ENCODE measurements at regions not wholly inside any gene's neighbourhood (a gene's known extent, or its start where the extent isn't known, plus 50 kb on each side); places are given as distances from the start of the nearest gene placed in this dataset.
"Not testable (repeated sequence)": the region's sequence is repeated elsewhere in the genome, so short reads cannot be mapped to it uniquely, and the experiment has no call there.

DNA sequence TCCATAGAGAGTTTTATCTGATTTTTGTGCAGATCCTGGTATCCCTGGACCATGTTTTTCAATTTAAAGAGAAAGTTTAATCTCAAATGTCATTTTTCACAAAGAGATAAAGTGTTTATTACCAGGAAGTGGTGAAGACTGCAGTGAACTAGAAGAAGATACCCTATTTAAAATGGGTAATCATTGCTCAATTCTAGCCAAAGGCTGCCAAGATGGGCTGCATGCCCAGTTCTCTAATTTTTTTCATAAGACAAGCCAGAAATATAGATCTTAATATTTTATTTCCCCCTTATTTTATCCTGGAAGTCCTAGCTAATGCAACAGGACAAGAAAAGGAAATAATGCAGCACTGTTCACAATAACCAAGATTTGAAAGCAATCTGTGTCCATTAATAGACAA is 343.5 kb downstream of the PCNX1 start:
- Histone ChIP-seq H3K27ac (ENCODE audit: low read depth, low read length, poor library complexity, severe bottlenecking) (no peak overlapping the region), H2AFZ (ENCODE audit: low read length) (no peak overlapping the region), H3K27me3 (ENCODE audit: insufficient read depth, low read length) (no peaks in the 10 kb centered on the region), H3K4me2 (ENCODE audit: low read length) (no peak overlapping the region), H3K9ac (ENCODE audit: low read length) (no peak overlapping the region), H3F3A (ENCODE audit: insufficient read depth, low read length) (no peaks in the 10 kb centered on the region), H3K79me2 (ENCODE audit: insufficient read depth, low read length) (no peaks in the 10 kb centered on the region), H3K4me3 (ENCODE audit: low read depth, low read length, poor library complexity, severe bottlenecking) (no peak overlapping the region), H3K9me2 (ENCODE audit: low read depth, low read length) (no peaks in the 10 kb centered on the region), H3K4me1 (ENCODE audit: insufficient read depth, low read length, severe bottlenecking) (no peaks in the 10 kb centered on the region), H3K9me3 (ENCODE audit: low read length) (no peaks in the 10 kb centered on the region), H4K20me1 (ENCODE audit: insufficient read depth, low read length) (no peaks in the 10 kb centered on the region), H3K36me3 (ENCODE audit: insufficient read depth, low read length) (no peaks in the 10 kb centered on the region)
- TF ChIP-seq CTCF (IDR thresholded peaks at IDR 0.05; ENCODE audit: low read length), result no peak
- TF ChIP-seq EZH2 (IDR thresholded peaks at IDR 0.05; ENCODE audit: borderline replicate concordance, low read length), result no peak

DNA sequence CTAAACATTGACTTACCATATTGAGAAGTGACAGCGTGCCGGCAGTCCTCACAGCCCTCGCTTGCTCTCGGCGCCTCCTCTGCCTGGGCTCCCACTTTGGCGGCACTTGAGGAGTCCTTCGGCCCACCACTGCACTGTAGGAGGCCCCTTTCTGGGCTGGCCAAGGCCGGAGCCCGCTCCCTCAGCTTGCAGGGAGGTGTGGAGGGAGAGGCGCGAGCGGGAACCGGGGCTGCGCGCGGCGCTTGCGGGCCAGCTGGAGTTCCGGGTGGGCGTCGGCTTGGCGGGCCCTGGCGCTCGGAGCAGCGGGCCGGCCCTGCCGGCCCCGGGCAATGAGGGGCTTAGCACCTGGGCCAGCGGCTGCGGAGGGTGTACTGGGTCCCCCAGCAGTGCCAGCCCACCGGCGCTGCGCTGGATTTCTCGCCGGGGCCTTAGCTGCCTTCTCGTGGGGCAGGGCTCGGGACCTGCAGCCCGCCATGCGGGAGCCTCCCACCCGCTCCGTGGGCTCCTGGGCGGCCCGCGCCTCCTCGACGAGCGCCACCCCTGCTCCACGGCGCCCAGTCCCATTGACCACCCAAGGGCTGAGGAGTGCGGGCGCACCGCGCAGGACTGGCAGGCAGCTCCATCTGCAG is 346.9 kb downstream of the PCNX1 start:
- not testable (repeated sequence) for H3K4me3 ChIP-seq (ENCODE audit: low read depth, low read length, poor library complexity, severe bottlenecking); H3K4me2 ChIP-seq (ENCODE audit: low read length); H3K9ac ChIP-seq (ENCODE audit: low read length); H3K9me2 ChIP-seq (ENCODE audit: low read depth, low read length); H3K27ac ChIP-seq (ENCODE audit: low read depth, low read length, poor library complexity, severe bottlenecking); H3K79me2 ChIP-seq (ENCODE audit: insufficient read depth, low read length); H3K9me3 ChIP-seq (ENCODE audit: low read length); H3F3A ChIP-seq (ENCODE audit: insufficient read depth, low read length); H3K4me1 ChIP-seq (ENCODE audit: insufficient read depth, low read length, severe bottlenecking); H3K27me3 ChIP-seq (ENCODE audit: insufficient read depth, low read length); H2AFZ ChIP-seq (ENCODE audit: low read length); H3K36me3 ChIP-seq (ENCODE audit: insufficient read depth, low read length); H4K20me1 ChIP-seq (ENCODE audit: insufficient read depth, low read length)

- TF ChIP-seq EZH2 (IDR thresholded peaks at IDR 0.05; ENCODE audit: borderline replicate concordance, low read length) (no peak), CTCF (IDR thresholded peaks at IDR 0.05; ENCODE audit: low read length) (no peak)
- Histone ChIP-seq H2AFZ (ENCODE audit: low read length) (no peak overlapping the region), H3K9me3 (ENCODE audit: low read length) (0 out of 2 replicates have a peak, but pooled peaks cover 12% of the 10 kb centered on the region), H3K4me2 (ENCODE audit: low read length) (no peak overlapping the region), H3K36me3 (ENCODE audit: insufficient read depth, low read length) (no peaks in the 10 kb centered on the region), H4K20me1 (ENCODE audit: insufficient read depth, low read length) (no peaks in the 10 kb centered on the region), H3K9ac (ENCODE audit: low read length) (no peak overlapping the region), H3K27ac (ENCODE audit: low read depth, low read length, poor library complexity, severe bottlenecking) (no peak overlapping the region), H3K79me2 (ENCODE audit: insufficient read depth, low read length) (no peaks in the 10 kb centered on the region), H3F3A (ENCODE audit: insufficient read depth, low read length) (no peaks in the 10 kb centered on the region), H3K27me3 (ENCODE audit: insufficient read depth, low read length) (no peaks in the 10 kb centered on the region), H3K4me3 (ENCODE audit: low read depth, low read length, poor library complexity, severe bottlenecking) (no peak overlapping the region), H3K9me2 (ENCODE audit: low read depth, low read length) (no peaks in the 10 kb centered on the region), H3K4me1 (ENCODE audit: insufficient read depth, low read length, severe bottlenecking) (no peaks in the 10 kb centered on the region)
Measured at GRCh38 chr14:71261206-71261605, 353.9 kb downstream of the PCNX1 start.

- no peak for TF ChIP-seq CTCF (IDR thresholded peaks at IDR 0.05; ENCODE audit: low read length)
- no peak for TF ChIP-seq EZH2 (IDR thresholded peaks at IDR 0.05; ENCODE audit: borderline replicate concordance, low read length)
- Histone ChIP-seq H4K20me1 (ENCODE audit: insufficient read depth, low read length) (no peaks in the 10 kb centered on the region), H3F3A (ENCODE audit: insufficient read depth, low read length) (no peaks in the 10 kb centered on the region), H3K4me2 (ENCODE audit: low read length) (no peak overlapping the region), H3K4me1 (ENCODE audit: insufficient read depth, low read length, severe bottlenecking) (no peaks in the 10 kb centered on the region), H3K9me3 (ENCODE audit: low read length) (0 out of 2 replicates have a peak, but pooled peaks cover 12% of the 10 kb centered on the region), H2AFZ (ENCODE audit: low read length) (no peak overlapping the region), H3K4me3 (ENCODE audit: low read depth, low read length, poor library complexity, severe bottlenecking) (no peak overlapping the region), H3K79me2 (ENCODE audit: insufficient read depth, low read length) (no peaks in the 10 kb centered on the region), H3K9me2 (ENCODE audit: low read depth, low read length) (no peaks in the 10 kb centered on the region), H3K27ac (ENCODE audit: low read depth, low read length, poor library complexity, severe bottlenecking) (no peak overlapping the region), H3K27me3 (ENCODE audit: insufficient read depth, low read length) (no peaks in the 10 kb centered on the region), H3K9ac (ENCODE audit: low read length) (no peak overlapping the region), H3K36me3 (ENCODE audit: insufficient read depth, low read length) (no peaks in the 10 kb centered on the region)
Measured at GRCh38 chr14:71262441-71262840, 355.2 kb downstream of the PCNX1 start.

Measured in OCI-LY1 (cell line).